MG63 (cell line): ENCODE measurements at regions not wholly inside any gene's neighbourhood (a gene's known extent, or its start where the extent isn't known, plus 50 kb on each side); places are given as distances from the start of the nearest gene placed in this dataset.
A peak's percentile ranks its signal among the peaks of the same experiment; 100 is the strongest.

ENCODE experiments used
- DNase-seq: peaks from one replicate; pipeline ENCODE4 v3.0.0-alpha.2; 2020
- H3K27me3 ChIP-seq: fragments of 250-450 bp; sonication (Bioruptor Pico); 2 replicates; pipeline ENCODE4 v1.5.1; 2020; ENCODE audit warnings: mild to moderate bottlenecking, moderate library complexity
- H3K36me3 ChIP-seq: fragments of 250-450 bp; sonication (Bioruptor Pico); 2 replicates; pipeline ENCODE4 v1.5.1; 2020; ENCODE audit warnings: mild to moderate bottlenecking, moderate library complexity
- H3K4me3 ChIP-seq: fragments of 250-450 bp; sonication (Bioruptor Pico); 2 replicates; pipeline ENCODE4 v1.5.1; 2020; ENCODE audit warnings: mild to moderate bottlenecking, moderate library complexity
- H3K9me3 ChIP-seq: fragments of 250-450 bp; sonication (Bioruptor Pico); 2 replicates; pipeline ENCODE4 v1.5.1; 2020; ENCODE audit warnings: mild to moderate bottlenecking, moderate library complexity

DNA sequence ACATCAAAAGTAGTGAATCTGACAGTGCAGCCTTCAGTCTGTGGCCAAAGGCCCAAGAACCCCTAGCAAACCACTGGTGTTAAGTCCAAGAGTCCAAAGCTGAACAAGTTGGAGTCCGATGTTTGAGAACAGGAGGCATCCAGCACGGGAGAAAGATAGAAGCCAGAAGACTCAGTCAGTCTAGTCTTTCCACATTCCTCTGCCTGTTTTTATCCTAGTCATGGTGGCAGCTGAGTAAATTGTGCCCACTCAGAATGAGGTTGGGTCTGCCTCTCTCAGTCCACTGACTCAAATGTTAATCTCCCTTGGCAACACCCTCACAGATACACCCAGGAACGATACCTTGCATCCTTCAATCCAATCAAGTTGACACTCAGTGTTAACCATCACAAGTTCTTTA is 1255.4 kb downstream of the LRFN5 start:
- no peak for DNase-seq
- Histone ChIP-seq H3K9me3 (no peaks in the 10 kb centered on the region), H3K4me3 (no peak overlapping the region), H3K27me3 (no peaks in the 10 kb centered on the region), H3K36me3 (no peaks in the 10 kb centered on the region)

DNA sequence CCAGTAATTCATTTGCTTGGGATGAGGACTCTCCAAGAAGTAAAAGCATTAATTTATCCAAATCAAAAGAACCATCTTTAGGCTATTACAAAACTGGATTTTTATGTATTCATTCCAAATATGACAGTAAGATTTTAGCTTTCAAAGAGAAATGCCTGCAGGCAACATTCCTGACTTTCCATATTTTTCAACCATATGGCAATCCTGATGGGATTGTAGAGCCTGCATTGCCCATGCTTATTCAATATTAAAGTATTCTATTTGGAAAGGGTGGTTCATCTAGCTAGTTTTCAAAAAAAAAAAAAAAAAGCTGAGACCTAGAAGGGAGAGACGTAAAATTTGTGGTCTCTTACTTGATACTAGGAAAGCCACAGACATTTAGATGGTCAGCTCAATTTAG is 1253.7 kb downstream of the LRFN5 start:
- Histone ChIP-seq H3K9me3 (no peaks in the 10 kb centered on the region), H3K4me3 (no peak overlapping the region), H3K27me3 (no peaks in the 10 kb centered on the region), H3K36me3 (no peaks in the 10 kb centered on the region)
- no peak for DNase-seq

DNA sequence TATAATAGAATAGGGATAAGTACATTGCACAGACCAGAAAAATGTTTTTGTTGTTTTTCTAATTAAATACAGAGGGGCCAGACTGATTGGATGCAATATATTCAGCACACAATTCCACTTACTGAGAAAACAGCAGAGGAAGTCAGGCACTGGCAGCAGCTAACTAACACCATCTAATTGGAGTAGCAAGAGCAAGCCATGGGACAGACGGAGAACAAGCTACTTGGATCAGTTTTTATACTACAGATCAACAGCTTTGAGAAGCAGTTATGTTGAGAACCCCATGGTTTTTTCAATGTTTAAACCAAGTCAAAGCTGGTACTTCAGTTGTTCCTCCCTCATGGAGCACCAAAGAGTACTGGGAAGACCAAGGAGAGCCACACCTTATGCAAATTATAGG is 1249.4 kb downstream of the LRFN5 start:
- Histone ChIP-seq H3K27me3 (no peaks in the 10 kb centered on the region), H3K9me3 (no peaks in the 10 kb centered on the region), H3K36me3 (no peaks in the 10 kb centered on the region), H3K4me3 (no peak overlapping the region)
- DNase-seq: no peak

DNA sequence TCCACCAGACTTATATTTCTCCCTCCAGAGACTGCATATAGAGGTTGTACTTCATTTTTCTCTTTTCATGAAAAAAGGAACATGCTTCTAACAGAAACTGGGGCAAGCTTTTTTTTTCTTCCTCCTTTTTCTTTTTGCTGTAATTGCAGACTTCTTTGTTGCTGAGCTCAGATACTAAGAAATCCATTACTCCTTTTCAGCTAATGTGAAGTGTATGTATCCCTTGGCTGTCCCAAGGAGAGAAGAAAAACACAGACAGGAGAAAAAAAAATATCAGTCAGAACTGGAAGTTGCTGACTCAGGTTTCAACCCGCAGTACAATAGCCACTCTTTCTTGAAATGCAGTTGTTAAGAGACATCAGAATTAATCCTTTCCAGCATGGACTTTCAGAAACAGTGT is 1248.4 kb downstream of the LRFN5 start:
- H3K4me3 ChIP-seq: no peak overlapping the region
- H3K36me3 ChIP-seq: no peaks in the 10 kb centered on the region
- H3K9me3 ChIP-seq: no peaks in the 10 kb centered on the region
- DNase-seq: no peak
- no peaks in the 10 kb centered on the region for H3K27me3 ChIP-seq

DNA sequence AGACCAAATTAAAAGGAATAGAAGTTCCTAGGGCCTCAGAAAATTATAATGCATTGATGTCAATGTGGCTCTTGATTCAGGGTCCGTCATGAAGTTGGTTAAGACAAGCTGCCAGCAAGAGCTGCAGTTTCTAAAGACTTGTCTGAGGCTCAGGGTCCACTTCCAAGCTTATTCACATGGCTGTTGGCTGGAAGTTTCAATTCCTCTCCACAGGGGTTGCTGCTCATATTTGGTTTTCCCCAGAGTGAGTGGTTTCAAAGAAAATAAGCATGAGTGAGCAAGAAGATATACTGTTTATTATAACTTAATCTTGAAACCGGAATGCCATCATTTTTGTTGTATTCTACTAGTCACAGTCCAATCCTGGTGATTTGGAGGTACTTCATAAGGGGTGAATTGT is 1247.4 kb downstream of the LRFN5 start:
- Histone ChIP-seq H3K9me3 (no peaks in the 10 kb centered on the region), H3K27me3 (no peaks in the 10 kb centered on the region), H3K36me3 (no peaks in the 10 kb centered on the region), H3K4me3 (no peak overlapping the region)
- peak; percentile 64 for DNase-seq

DNA sequence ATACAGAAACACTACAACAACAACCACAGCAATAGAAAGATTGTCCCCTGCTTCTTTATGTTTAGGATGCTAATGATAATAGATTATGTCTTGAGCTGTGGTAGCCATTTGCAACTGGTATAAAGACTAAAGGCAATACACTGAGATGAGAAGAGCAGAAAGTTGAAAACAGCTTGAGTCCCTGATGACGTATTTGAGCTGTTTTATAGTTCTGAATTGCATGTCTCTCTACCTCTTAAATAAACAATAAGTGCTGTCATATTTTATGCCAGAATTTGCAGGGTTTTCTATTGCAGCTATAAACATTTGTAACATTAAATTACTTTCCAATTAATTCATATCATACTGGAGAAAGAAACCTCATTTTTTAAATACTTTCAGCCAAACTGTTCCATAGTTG is 1242.0 kb downstream of the LRFN5 start:
- no peak for DNase-seq
- Histone ChIP-seq H3K27me3 (no peaks in the 10 kb centered on the region), H3K9me3 (no peaks in the 10 kb centered on the region), H3K4me3 (no peak overlapping the region), H3K36me3 (no peaks in the 10 kb centered on the region)

DNA sequence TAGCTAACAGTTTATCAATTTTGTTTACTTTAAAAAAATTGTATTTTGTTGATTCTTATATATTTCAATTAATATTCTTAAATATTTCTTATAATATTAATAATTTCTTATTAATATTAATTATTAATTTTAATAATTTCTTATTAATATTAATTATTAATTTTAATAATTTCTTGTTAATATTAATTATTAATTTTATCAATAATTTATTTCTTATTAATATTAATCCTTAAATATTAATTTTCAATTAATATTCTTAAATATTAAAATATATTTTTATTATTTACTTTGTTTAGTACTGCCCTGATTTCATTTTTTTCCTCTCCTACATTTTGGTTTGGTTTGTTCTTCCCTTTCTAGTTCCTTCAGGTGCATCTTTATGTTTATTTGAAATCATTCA is 1208.1 kb downstream of the LRFN5 start:
- Histone ChIP-seq H3K27me3 (no peaks in the 10 kb centered on the region), H3K36me3 (no peaks in the 10 kb centered on the region), H3K9me3 (no peaks in the 10 kb centered on the region), H3K4me3 (no peak overlapping the region)
- no peak for DNase-seq

DNA sequence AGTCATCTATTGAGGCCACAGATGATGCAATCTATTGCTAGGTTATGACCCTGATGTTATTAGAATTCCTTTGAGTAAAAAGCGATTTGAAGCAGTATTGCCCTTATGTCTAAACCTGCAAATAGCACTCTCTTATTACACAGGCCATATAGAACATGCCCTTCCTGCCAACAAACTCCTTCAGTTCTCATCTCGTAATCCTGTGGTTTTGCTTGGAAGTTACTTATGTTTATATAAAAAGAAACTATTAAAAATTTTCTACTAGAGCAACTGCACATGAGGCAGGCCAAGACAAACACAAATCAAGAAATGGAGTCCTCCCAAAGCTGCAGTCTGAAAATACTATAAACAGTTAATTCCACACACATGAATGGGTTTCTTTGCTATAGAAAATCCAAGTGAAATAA is 1200.2 kb downstream of the LRFN5 start:
- H3K27me3 ChIP-seq: no peaks in the 10 kb centered on the region
- no peaks in the 10 kb centered on the region for H3K9me3 ChIP-seq
- peak; percentile 49 for DNase-seq
- H3K36me3 ChIP-seq: no peaks in the 10 kb centered on the region
- no peak overlapping the region for H3K4me3 ChIP-seq

DNA sequence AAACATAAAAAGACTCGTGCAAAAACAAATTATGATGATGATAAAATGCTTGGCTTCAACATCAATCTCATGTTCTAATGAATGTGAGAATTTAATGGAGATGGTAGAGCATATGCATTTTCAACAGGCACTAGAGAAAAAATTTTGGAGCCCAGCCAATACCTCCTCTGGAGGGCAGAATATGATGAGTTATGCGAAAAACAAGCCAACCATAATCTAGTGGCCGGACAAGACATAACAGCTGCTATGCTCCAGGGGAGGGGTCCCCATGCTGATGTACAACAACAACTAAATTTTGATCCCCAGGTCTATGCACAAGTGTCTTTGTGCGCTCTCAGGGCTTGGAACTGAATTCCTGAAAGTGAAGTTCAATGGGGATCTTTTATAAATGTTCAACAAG is 1197.5 kb downstream of the LRFN5 start:
- Histone ChIP-seq H3K27me3 (no peaks in the 10 kb centered on the region), H3K9me3 (no peaks in the 10 kb centered on the region), H3K36me3 (no peaks in the 10 kb centered on the region), H3K4me3 (no peak overlapping the region)
- no peak for DNase-seq

DNA sequence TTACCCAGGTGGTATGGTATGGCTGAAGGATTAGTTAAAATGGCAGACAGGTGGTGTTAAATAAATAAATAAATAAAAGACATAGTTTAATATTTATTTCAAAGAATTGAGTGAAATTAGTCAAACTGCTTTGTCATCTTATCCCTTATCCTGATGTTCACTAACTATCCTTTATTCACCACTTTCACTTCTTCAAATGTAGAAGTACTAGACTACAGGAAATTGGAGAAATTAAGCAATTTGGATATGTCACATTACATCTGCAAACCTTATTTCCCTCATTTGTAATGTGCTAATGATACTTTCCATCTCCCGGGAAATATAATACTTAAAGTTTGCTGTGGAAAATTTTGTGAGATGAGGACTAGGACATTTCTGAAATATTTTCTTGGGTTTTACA is 1195.7 kb downstream of the LRFN5 start:
- Histone ChIP-seq H3K9me3 (no peaks in the 10 kb centered on the region), H3K4me3 (no peak overlapping the region), H3K27me3 (no peaks in the 10 kb centered on the region), H3K36me3 (no peaks in the 10 kb centered on the region)
- DNase-seq: no peak

DNA sequence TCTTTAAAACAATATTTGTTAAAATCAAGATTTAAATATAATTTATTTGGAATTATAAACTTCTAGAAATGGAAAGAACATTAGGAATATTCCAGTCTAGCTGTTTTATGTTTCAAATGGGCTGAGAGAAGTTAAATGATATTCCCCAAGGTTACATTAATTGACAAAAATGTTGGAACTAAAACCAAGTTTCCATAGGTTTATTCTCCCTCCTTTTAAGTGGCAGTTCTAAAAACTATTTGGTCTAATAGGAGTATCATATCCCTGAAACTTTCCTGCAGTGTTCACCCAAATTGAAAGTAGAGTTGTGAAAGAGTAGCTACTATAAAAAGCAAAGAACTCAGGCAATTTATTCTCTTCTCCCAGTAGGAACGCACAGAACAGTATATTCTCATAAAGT is 1185.5 kb downstream of the LRFN5 start:
- Histone ChIP-seq H3K4me3 (no peak overlapping the region), H3K36me3 (no peaks in the 10 kb centered on the region), H3K9me3 (no peaks in the 10 kb centered on the region), H3K27me3 (no peaks in the 10 kb centered on the region)
- DNase-seq: no peak

DNA sequence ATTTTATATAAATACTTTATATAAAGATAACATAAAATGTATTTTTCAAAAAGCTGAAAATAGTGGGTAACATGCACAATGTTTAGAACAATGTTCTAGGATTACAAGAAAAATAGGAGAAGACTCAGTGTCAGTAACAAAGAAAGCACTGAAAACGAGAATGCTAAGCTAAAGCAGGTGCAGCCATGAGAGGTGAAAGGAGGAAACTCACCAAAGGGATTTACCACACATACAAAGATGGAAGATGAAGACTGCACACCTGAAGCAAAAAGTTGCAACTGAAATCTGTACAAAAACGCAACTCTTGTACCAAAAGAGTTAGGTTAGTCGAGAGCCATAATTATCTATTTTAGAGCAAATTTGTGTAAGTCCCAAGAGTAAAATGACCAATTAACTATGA is 1176.1 kb downstream of the LRFN5 start:
- no peak overlapping the region for H3K4me3 ChIP-seq
- H3K9me3 ChIP-seq: peaks cover 5% of the 10 kb centered on the region
- no peaks in the 10 kb centered on the region for H3K36me3 ChIP-seq
- no peaks in the 10 kb centered on the region for H3K27me3 ChIP-seq
- DNase-seq: no peak

DNA sequence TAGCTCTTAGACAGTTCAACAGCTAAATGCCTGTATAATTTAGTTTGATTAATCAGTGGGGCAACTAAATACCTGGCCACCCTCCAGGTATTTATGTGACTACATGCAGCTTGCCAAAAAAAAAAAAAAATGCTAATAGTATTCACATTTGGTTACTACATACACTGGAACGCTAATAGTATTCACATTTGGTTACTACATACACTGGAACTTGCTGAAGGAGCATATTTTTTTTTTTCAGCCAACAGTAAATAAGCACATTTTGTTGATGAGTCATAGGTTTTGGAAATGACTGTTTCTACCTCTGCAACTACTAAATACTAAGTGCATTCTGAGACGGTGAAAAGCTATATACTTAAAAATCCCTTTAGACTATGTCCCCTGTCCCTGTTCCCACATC is 1172.3 kb downstream of the LRFN5 start:
- H3K27me3 ChIP-seq: no peaks in the 10 kb centered on the region
- no peak for DNase-seq
- H3K9me3 ChIP-seq: no peaks in the 10 kb centered on the region
- H3K4me3 ChIP-seq: no peak overlapping the region
- H3K36me3 ChIP-seq: no peaks in the 10 kb centered on the region

DNA sequence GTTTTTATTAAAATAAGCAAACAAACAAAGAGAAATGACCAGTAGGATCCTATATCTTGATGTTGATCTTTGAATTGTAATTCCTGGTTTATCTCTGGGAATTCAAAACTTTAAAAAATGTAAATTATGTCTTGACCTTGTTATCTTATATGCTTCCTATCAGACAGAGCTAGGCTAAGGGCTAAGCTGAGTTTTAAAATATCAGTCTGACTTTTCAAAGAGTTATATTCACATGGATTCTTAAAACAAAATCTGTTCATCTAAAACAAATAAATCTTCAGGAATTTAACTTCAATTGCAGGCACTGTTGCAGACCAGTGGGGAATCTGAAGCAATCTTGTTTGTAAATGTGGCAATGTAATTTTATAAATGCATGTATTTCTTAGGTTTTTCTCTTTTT is 1144.1 kb downstream of the LRFN5 start:
- no peak for DNase-seq

DNA sequence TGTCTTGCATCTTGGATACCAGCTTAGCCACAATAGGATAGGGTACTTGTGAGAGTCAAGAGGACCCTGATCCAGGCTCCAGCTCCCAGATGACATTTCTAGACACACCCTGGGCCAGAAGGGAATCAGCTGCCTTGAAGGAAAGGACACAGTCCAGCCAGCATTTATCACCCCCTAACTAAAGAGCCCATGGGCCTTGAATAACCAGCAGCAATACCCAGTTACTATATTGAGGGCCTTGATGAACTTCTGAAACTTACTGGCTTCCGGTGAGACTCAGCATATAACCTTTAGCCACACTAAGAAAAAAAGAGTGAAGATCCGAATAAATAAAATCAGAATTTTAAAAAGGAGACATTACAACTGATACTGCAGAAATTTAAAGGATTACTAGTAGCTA is 1135.4 kb downstream of the LRFN5 start:
- H3K9me3 ChIP-seq: no peaks in the 10 kb centered on the region
- DNase-seq: no peak
- H3K36me3 ChIP-seq: no peaks in the 10 kb centered on the region
- H3K27me3 ChIP-seq: no peaks in the 10 kb centered on the region
- H3K4me3 ChIP-seq: no peak overlapping the region

More for the DNA sequence above, 1144.1 kb downstream of the LRFN5 start:
- Histone ChIP-seq H3K4me3 (no peak overlapping the region), H3K36me3 (no peaks in the 10 kb centered on the region), H3K27me3 (no peaks in the 10 kb centered on the region), H3K9me3 (no peaks in the 10 kb centered on the region)

DNA sequence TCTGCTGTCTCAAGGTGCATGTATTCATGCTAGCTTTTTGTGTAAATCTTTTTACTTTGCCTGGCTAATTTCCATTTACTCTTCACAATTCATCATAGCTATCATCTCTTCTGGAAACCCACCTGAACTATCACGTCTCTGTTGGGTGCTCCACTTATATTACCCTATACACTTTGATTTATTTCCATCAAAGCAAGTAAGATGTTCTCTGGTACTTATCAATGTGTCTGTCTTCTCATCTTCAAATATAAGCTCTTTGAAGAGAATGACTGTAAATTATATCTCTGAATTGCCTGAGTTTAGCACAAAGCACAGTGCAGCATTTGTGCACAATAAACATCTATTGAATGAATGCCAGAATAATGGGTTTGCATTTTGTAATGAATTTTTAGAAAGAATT is 1129.7 kb downstream of the LRFN5 start:
- Histone ChIP-seq H3K9me3 (no peaks in the 10 kb centered on the region), H3K36me3 (no peaks in the 10 kb centered on the region), H3K4me3 (no peak overlapping the region), H3K27me3 (no peaks in the 10 kb centered on the region)
- DNase-seq: no peak

DNA sequence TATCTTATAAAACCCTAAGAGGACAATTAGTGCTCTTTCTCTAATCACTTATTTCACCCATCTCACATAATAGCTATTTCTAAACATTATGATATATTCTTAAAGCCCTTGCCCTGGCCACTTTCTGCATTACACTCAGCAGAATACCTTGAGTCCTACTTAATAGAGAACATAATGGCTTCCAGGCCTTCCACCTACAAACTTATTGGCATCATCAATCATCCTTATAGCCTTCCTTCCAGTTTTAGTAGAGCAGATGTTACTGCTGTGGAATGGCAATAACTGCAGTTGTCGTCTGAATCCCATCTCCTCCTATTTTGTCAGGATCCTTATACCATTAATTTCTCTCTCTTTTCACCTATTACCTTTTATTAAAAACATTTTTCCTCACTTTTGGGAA is 1127.4 kb downstream of the LRFN5 start:
- Histone ChIP-seq H3K4me3 (no peak overlapping the region), H3K27me3 (no peaks in the 10 kb centered on the region), H3K36me3 (no peaks in the 10 kb centered on the region), H3K9me3 (no peaks in the 10 kb centered on the region)
- DNase-seq: no peak

DNA sequence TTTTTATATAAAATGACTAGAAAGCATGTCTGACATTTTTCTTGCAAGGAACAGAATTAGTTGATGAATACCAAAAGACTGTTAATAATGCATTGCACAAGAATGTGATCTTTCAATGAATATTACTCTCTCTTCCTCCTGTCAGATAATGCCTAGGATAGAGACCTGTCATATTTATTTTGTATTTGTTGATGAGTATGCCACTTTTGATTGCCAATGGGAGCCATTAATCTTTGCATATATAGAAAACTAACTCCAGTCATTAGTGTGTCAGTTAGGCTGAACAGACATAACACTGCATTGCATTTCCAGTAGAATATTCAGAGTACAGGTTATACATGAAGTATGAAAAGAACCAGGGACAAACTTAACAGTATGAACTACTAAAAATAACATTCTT is 1125.3 kb downstream of the LRFN5 start:
- no peaks in the 10 kb centered on the region for H3K9me3 ChIP-seq
- no peaks in the 10 kb centered on the region for H3K27me3 ChIP-seq
- no peak overlapping the region for H3K4me3 ChIP-seq
- H3K36me3 ChIP-seq: no peaks in the 10 kb centered on the region
- no peak for DNase-seq

DNA sequence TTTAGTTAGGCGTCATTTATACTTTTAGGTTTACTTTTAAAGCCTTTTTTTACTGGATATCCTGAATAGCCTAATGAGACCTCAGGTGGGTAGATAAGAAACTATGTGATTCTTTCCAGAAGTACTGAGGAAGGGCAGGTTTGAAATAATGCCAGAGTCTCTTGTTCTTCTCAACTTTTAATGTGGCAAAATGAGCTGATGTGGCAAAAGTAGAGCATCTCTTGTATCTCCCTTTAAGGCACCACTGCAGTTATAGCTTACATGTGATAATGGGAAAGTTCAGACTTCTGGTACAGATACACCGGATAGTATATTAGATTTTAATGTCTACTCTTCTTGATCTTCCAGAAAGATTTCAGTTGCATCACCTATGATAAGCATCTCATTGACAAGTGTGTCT is 1124.8 kb downstream of the LRFN5 start:
- H3K27me3 ChIP-seq: no peaks in the 10 kb centered on the region
- DNase-seq: no peak
- H3K4me3 ChIP-seq: no peak overlapping the region
- H3K36me3 ChIP-seq: no peaks in the 10 kb centered on the region
- H3K9me3 ChIP-seq: no peaks in the 10 kb centered on the region
